ENCODE measurements at regions not wholly inside any gene's neighbourhood (a gene's known extent, or its start where the extent isn't known, plus 50 kb on each side); places are given as distances from the start of the nearest gene placed in this dataset.

GRCh38 chr21:15229390-15229789, 164.6 kb upstream of the NRIP1 start:
- no peak for DNase-seq (ENCODE audit: low read depth, low spot score)
- ChIA-PET POLR2A (no interaction called here), CTCF (no interaction called here)
- H3K9me3 ChIP-seq (ENCODE audit: control insufficient read depth, insufficient read depth, low read length) = no peaks in the 10 kb centered on the region
- H3K4me3 ChIP-seq (ENCODE audit: low read depth, low read length) = no peak overlapping the region
- TF ChIP-seq CTCF (IDR thresholded peaks at IDR 0.05; ENCODE audit: low read depth, low read length) = no peak
- H3K27ac ChIP-seq (ENCODE audit: low read depth, low read length) = no peak overlapping the region
- H3K27me3 ChIP-seq (ENCODE audit: control insufficient read depth, insufficient read depth, low read length) = no peaks in the 10 kb centered on the region

GRCh38 chr21:15233611-15234010, 168.8 kb upstream of the NRIP1 start:
- Histone ChIP-seq H3K27ac (ENCODE audit: low read depth, low read length) (no peak overlapping the region), H3K27me3 (ENCODE audit: control insufficient read depth, insufficient read depth, low read length) (no peaks in the 10 kb centered on the region), H3K4me3 (ENCODE audit: low read depth, low read length) (no peak overlapping the region), H3K9me3 (ENCODE audit: control insufficient read depth, insufficient read depth, low read length) (no peaks in the 10 kb centered on the region)
- ChIA-PET CTCF (no interaction called here), POLR2A (no interaction called here)
- TF ChIP-seq CTCF (IDR thresholded peaks at IDR 0.05; ENCODE audit: low read depth, low read length) = no peak
- DNase-seq (ENCODE audit: low read depth, low spot score) = no peak

GRCh38 chr21:15236111-15236510, 171.3 kb upstream of the NRIP1 start:
- no peak for TF ChIP-seq CTCF (IDR thresholded peaks at IDR 0.05; ENCODE audit: low read depth, low read length)
- ChIA-PET CTCF (no interaction called here), POLR2A (no interaction called here)
- no peak for DNase-seq (ENCODE audit: low read depth, low spot score)
- Histone ChIP-seq H3K4me3 (ENCODE audit: low read depth, low read length) (no peak overlapping the region), H3K9me3 (ENCODE audit: control insufficient read depth, insufficient read depth, low read length) (no peaks in the 10 kb centered on the region), H3K27me3 (ENCODE audit: control insufficient read depth, insufficient read depth, low read length) (no peaks in the 10 kb centered on the region), H3K27ac (ENCODE audit: low read depth, low read length) (no peak overlapping the region)

- no peak for DNase-seq (ENCODE audit: low read depth, low spot score)
- ChIA-PET POLR2A (no interaction called here), CTCF (no interaction called here)
- H3K27me3 ChIP-seq (ENCODE audit: control insufficient read depth, insufficient read depth, low read length) = no peaks in the 10 kb centered on the region
- no peak overlapping the region for H3K27ac ChIP-seq (ENCODE audit: low read depth, low read length)
- H3K4me3 ChIP-seq (ENCODE audit: low read depth, low read length) = no peak overlapping the region
- no peak for TF ChIP-seq CTCF (IDR thresholded peaks at IDR 0.05; ENCODE audit: low read depth, low read length)
- no peaks in the 10 kb centered on the region for H3K9me3 ChIP-seq (ENCODE audit: control insufficient read depth, insufficient read depth, low read length)
These were observed 176.0 kb upstream of the NRIP1 start for GRCh38 chr21:15240848-15241247.

- DNase-seq (ENCODE audit: low read depth, low spot score) = no peak
- Histone ChIP-seq H3K9me3 (ENCODE audit: control insufficient read depth, insufficient read depth, low read length) (no peaks in the 10 kb centered on the region), H3K27me3 (ENCODE audit: control insufficient read depth, insufficient read depth, low read length) (no peaks in the 10 kb centered on the region), H3K4me3 (ENCODE audit: low read depth, low read length) (no peak overlapping the region), H3K27ac (ENCODE audit: low read depth, low read length) (no peak overlapping the region)
- POLR2A ChIA-PET = no interaction called here
- CTCF ChIA-PET = no interaction called here
- TF ChIP-seq CTCF (IDR thresholded peaks at IDR 0.05; ENCODE audit: low read depth, low read length) = no peak
These were observed 177.4 kb upstream of the NRIP1 start for GRCh38 chr21:15241997-15242736.
